MG63 (cell line): ENCODE measurements at regions not wholly inside any gene's neighbourhood (a gene's known extent, or its start where the extent isn't known, plus 50 kb on each side); places are given as distances from the start of the nearest gene placed in this dataset.

Source experiments
- DNase-seq: peaks from one replicate; pipeline ENCODE4 v3.0.0-alpha.2; 2020
- H3K27me3 ChIP-seq: fragments of 250-450 bp; sonication (Bioruptor Pico); 2 replicates; pipeline ENCODE4 v1.5.1; 2020; ENCODE audit warnings: mild to moderate bottlenecking, moderate library complexity
- H3K36me3 ChIP-seq: fragments of 250-450 bp; sonication (Bioruptor Pico); 2 replicates; pipeline ENCODE4 v1.5.1; 2020; ENCODE audit warnings: mild to moderate bottlenecking, moderate library complexity
- H3K4me3 ChIP-seq: fragments of 250-450 bp; sonication (Bioruptor Pico); 2 replicates; pipeline ENCODE4 v1.5.1; 2020; ENCODE audit warnings: mild to moderate bottlenecking, moderate library complexity
- H3K9me3 ChIP-seq: fragments of 250-450 bp; sonication (Bioruptor Pico); 2 replicates; pipeline ENCODE4 v1.5.1; 2020; ENCODE audit warnings: mild to moderate bottlenecking, moderate library complexity

DNA sequence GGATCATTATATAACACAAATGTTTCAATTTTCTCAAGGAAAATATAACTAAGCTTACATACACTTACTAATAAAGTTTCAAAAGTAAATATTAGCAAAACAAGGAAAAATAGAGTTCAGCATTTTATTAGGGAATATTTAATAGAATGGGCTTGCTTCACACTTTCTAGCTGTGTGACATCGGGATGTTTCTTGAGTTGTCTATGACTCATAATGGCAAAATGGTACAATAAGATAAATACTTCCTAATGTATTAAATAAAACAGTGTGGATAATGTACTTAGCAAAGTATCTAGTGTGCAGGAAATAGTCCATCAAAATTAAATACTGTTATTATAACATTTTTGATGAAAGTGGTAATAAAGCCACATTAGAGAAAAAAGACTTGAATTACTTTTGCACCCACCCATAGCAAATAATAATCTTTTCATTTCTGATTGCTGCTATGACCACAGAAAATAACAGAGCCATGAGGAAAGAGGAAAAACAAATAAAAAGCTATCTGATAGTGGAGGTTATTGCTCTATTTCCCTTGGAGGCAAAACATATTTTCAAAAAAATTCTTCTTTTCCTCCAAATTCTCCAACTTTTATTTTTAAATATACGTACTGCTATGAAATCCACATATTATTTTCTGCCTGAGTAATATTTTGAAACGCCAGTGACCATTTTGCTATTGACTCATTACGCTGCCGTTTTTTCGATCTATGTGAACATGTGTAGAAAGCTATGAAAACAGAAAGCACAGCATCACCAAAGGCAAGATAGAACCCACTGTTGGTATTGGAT is 272.9 kb upstream of the KLF6 start:
- no peak overlapping the region for H3K4me3 ChIP-seq
- no peaks in the 10 kb centered on the region for H3K27me3 ChIP-seq
- no peak for DNase-seq
- no peaks in the 10 kb centered on the region for H3K9me3 ChIP-seq
- no peaks in the 10 kb centered on the region for H3K36me3 ChIP-seq

- H3K27me3 ChIP-seq: no peaks in the 10 kb centered on the region
- H3K4me3 ChIP-seq: no peak overlapping the region
- no peaks in the 10 kb centered on the region for H3K36me3 ChIP-seq
- no peak for DNase-seq
- no peaks in the 10 kb centered on the region for H3K9me3 ChIP-seq
Measured at GRCh38 chr10:4057021-4057420, 272.0 kb upstream of the KLF6 start.

DNA sequence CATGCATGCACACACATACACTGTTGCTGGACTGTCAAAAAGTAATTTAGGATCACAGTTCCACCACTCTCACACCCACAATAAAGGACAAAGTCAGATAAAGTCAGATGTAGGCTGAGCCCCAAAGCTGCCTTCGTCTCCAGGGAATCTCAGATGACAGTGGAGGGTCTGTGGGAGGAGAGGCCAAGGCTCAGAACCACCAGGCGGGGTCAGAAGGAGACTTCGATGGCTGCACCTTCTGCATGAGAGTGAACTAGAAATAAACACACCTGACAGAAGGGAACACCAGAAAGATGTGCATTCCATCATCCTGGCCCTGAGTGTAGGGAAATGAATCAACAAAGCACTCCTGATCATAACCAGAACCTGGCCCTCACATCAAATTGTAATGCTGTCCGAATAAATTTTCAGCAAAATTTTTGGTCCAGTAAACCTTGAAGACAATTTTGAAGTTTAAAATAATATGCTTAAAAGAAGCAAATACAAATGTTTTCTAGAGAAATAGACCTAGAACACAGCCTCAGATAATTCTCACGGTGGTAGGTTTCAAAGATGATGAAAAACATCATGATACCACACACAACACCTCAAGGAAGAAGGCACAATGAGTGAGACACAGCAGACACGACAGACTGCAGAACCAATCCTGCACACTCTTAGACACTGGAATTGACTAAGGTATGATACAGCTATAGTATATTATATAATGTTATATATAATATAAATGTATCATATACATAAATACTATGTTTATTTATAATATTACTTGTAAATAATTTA is 269.8 kb upstream of the KLF6 start:
- H3K4me3 ChIP-seq: no peak overlapping the region
- H3K9me3 ChIP-seq: no peaks in the 10 kb centered on the region
- H3K27me3 ChIP-seq: no peaks in the 10 kb centered on the region
- H3K36me3 ChIP-seq: no peaks in the 10 kb centered on the region
- no peak for DNase-seq

DNA sequence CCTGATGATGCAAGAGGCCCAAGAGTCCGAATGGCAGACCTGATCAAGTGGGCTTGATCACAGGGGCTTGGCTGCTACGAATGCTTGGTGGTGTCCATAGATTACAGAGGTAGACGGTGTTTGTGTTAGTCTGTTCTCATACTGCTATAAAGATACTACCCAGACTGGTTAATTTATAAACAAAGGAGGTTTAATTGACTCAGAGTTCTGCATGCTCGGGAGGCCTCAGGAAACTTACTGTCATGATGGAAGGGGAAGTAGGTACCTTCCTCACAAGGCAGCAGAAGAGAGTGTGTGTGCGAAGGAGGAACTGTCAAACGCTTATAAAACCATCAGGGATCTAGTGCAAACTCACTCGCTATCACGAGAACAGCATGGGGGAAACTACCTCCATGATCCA is 268.9 kb upstream of the KLF6 start:
- no peak for DNase-seq
- Histone ChIP-seq H3K27me3 (no peaks in the 10 kb centered on the region), H3K9me3 (no peaks in the 10 kb centered on the region), H3K36me3 (no peaks in the 10 kb centered on the region), H3K4me3 (no peak overlapping the region)

DNA sequence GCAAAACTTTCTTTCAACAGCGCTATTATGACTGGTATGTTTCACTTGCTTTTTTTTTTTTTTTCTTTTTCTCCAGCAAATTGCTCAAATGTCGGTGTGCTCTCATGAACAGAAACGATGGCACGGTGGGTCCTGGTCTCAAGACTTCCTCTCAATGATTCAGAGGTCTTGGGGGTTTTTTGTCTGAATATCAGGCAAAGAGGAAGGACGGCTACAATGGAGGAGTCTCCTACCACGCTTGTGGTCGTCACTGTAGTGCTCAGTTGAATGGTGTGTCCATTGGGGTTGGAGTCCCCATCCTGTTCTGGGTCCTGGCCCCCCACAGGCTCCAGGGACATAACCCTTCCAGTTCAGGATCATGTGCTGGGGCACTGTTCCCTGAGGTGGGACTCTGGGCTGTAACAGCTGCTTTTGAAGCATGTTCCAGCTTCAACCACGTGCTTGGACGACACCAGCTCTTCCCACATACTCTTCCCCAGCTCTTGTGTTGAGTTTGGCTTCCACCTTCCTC is 266.7 kb upstream of the KLF6 start:
- Histone ChIP-seq H3K9me3 (no peaks in the 10 kb centered on the region), H3K36me3 (no peaks in the 10 kb centered on the region), H3K4me3 (no peak overlapping the region), H3K27me3 (no peaks in the 10 kb centered on the region)
- no peak for DNase-seq

- Histone ChIP-seq H3K27me3 (no peaks in the 10 kb centered on the region), H3K36me3 (no peaks in the 10 kb centered on the region), H3K4me3 (no peak overlapping the region), H3K9me3 (no peaks in the 10 kb centered on the region)
- DNase-seq: no peak
Measured at GRCh38 chr10:4051011-4051640, 266.1 kb upstream of the KLF6 start.

DNA sequence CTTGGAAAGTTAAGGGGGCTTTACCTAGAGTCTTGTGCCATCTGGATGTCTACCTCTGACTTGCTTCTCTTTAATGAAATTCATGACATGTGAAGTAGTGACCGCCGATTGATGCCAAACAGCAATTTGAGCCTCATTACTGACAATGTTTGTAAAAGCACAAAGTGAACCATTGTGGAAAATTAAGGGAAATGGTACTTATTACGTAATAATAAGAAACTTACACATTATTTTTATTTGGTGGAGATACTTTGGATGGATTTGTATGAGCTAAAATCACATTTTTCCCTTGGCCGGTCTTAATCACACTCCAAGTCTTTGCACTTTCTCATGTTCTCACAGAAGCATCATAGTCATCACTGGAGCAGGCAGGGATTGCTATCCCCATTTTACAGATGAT is 265.1 kb upstream of the KLF6 start:
- H3K4me3 ChIP-seq: no peak overlapping the region
- H3K36me3 ChIP-seq: no peaks in the 10 kb centered on the region
- no peaks in the 10 kb centered on the region for H3K9me3 ChIP-seq
- no peaks in the 10 kb centered on the region for H3K27me3 ChIP-seq
- no peak for DNase-seq

- no peak overlapping the region for H3K4me3 ChIP-seq
- H3K9me3 ChIP-seq: no peaks in the 10 kb centered on the region
- DNase-seq: no peak
- H3K27me3 ChIP-seq: no peaks in the 10 kb centered on the region
- H3K36me3 ChIP-seq: no peaks in the 10 kb centered on the region
Measured at GRCh38 chr10:4049348-4049747, 264.3 kb upstream of the KLF6 start.

DNA sequence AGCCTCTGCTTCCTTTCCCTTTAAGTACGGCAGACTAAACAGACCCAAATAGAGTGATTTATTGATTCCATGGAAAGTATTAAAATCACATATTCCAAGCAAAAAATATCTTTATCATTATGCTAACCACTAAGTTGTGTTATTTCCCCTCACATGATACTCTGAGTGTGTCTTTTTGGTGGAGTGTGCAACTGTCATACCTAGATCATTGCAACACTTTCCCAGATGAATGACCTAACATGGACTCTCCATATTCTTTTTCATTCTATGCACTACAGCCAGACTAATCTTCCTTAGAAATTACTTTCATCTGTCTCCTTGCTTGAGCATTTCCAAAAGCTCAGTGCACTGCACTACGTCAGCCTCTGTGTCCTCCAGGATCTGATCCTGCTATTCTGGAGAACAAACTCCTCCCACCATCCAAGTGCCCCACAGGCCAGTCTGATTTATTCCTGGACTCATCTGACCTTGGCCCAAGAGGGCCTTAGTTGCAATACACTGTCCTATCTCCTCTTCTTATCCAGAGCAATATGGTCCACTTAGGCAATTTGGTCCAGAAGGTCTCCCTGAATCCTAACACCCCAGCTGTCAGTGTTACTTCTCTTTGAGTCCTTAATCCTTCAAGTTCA is 263.3 kb upstream of the KLF6 start:
- no peaks in the 10 kb centered on the region for H3K36me3 ChIP-seq
- no peak overlapping the region for H3K4me3 ChIP-seq
- no peak for DNase-seq
- H3K9me3 ChIP-seq: no peaks in the 10 kb centered on the region
- no peaks in the 10 kb centered on the region for H3K27me3 ChIP-seq

DNA sequence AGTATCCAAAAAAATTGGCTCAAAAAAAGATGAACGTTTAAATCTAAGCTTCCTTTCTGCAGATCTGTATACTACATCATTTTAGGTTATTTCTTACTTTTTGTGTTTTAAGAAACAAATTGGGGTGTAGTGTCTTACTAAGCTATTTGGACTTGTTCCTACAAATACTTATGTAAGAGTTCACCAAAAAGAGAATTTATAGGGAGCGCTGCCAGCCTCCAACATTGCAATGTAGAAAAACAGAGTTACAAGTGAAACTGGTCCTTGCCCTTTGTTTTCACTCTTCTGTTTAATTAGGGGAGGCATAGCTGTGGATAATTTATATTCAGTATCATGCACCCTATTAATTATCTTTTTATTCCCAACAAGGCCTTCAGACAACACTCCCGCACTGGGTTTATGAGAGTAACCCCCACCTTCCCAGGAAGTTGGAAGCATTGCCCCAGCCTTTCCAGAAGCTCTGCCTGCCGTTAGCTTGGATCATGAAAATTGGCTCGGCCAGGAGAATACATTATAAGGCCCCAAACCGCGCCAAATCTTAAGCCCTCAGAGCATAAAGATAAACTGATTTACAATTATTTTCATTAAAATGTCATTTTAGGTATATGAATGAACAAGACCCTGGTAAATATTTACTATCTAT is 261.8 kb upstream of the KLF6 start:
- no peak overlapping the region for H3K4me3 ChIP-seq
- H3K36me3 ChIP-seq: no peaks in the 10 kb centered on the region
- H3K27me3 ChIP-seq: no peaks in the 10 kb centered on the region
- H3K9me3 ChIP-seq: peaks cover 5% of the 10 kb centered on the region
- DNase-seq: no peak

DNA sequence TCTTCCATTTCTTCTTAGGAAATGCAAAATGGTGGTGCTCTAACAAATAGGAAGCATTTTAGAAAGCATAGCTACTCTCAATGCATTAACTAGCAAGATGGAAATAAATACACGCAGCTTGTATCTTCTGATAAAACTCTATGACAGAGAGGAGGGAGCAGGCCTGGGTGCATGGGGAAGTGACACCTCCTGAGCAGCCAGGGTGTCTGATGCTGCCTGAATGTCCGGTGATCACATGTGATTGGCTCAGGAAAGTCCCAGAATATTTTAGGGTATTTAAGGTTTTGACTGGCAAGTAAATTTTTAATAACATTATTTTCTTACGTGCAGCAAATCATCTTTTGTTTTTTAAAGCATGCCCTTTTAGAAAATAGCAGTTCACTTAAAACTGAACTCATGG is 261.0 kb upstream of the KLF6 start:
- Histone ChIP-seq H3K36me3 (no peaks in the 10 kb centered on the region), H3K4me3 (no peak overlapping the region), H3K27me3 (no peaks in the 10 kb centered on the region), H3K9me3 (peaks cover 11% of the 10 kb centered on the region)
- DNase-seq: no peak

DNA sequence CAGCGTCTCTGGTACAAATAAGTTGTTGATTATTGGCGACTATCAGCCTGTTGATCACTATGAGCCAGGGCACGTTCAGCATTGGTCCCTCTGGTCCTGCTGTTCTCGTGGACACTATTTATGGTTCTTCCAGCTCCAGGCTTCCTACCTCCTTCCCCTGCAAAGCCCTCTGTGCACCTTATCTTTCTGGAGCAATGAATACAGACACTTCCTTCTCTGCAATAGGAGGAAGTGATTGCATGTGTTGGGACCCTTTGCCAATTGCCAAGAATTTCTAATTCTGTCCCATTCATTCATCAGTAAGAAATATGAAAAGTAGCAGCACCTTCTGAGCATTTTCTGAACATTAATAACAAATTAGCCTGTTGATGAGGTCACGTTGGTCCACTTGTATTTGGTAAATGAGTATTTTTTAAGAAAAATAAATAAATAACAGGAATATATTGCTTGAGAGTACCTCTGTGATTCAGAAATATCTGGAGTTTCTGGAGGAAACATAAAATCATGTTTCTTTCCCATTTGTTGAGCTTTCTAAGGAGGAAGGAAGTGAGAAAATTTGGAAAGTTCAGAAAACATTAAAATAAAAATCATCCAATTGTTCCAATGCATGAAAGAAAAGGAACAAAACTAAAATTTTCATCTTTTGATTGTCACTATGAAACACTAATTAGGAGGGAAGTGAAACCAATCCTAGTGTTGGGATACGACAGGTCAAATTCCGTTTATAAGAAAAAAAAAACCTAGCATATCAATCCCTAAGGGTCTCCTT is 259.1 kb upstream of the KLF6 start:
- peaks cover 16% of the 10 kb centered on the region for H3K9me3 ChIP-seq
- H3K36me3 ChIP-seq: no peaks in the 10 kb centered on the region
- H3K4me3 ChIP-seq: no peak overlapping the region
- H3K27me3 ChIP-seq: no peaks in the 10 kb centered on the region
- DNase-seq: no peak

GRCh38 chr10:4041635-4042034 is 256.6 kb upstream of the KLF6 start:
- DNase-seq: no peak
- Histone ChIP-seq H3K27me3 (no peaks in the 10 kb centered on the region), H3K36me3 (no peaks in the 10 kb centered on the region), H3K4me3 (no peak overlapping the region), H3K9me3 (peaks cover 16% of the 10 kb centered on the region)

- no peaks in the 10 kb centered on the region for H3K27me3 ChIP-seq
- H3K4me3 ChIP-seq: no peak overlapping the region
- H3K36me3 ChIP-seq: no peaks in the 10 kb centered on the region
- DNase-seq: no peak
- H3K9me3 ChIP-seq: peaks cover 16% of the 10 kb centered on the region
Measured at GRCh38 chr10:4038000-4038399, 253.0 kb upstream of the KLF6 start.

GRCh38 chr10:4035599-4035945 is 250.6 kb upstream of the KLF6 start:
- no peak for DNase-seq
- H3K4me3 ChIP-seq: no peak overlapping the region; the same call in 1 of the 2 replicates
- peaks cover 2% of the 10 kb centered on the region for H3K9me3 ChIP-seq

More at GRCh38 chr10:4035599-4035945, 250.6 kb upstream of the KLF6 start:
- H3K36me3 ChIP-seq: no peaks in the 10 kb centered on the region
- H3K27me3 ChIP-seq: no peaks in the 10 kb centered on the region
